ENCODE measurements at regions not wholly inside any gene's neighbourhood (a gene's known extent, or its start where the extent isn't known, plus 50 kb on each side); places are given as distances from the start of the nearest gene placed in this dataset.

DNA sequence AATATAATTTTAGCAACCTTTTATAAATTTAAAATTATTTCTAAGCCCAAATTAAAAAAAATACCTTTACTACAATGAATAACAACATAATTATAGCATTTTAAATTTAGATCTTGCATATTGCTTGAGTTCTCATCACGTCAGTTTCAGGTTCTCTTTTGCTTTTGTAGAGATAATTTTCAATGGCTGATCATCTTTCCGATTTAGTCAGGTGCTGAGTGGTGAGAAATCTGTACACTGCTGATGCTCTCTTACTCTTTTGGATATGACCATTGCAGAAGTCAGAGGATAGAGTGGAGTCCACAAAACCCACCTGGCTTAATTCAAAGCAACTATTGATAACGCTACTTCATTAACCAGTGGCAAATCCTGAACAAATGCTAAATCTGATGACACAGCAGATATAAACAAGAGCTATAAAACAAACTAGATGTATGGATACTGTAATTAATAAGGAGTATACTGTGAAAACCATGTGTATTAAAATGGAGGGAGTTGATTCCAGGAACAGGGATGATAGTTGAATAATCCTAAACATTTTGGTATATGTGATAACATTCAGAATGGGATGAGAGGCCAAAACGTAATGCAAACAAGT lies 394.8 kb downstream of the CSNK1G3 start:
- DNase-seq, result no peak

DNA sequence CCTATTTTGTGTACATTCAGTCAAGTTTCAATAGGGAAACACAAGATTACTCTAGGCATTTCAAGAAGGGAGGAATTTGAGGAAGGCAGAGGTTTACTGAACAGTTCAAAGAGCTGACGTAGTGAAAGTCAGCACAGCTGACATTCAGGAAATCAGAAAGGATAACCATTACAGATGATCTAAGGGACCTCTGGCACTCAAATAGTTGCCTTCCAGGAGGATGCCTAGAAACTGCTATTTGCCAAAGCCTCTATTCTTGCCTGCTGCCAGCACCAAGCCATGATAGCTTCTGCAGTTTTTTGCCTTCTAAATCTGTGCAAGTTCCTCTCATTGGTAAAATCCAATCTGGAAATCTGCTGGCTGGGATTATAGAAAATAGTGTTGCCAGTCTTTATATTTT lies 373.1 kb downstream of the CSNK1G3 start:
- no peak for DNase-seq

DNA sequence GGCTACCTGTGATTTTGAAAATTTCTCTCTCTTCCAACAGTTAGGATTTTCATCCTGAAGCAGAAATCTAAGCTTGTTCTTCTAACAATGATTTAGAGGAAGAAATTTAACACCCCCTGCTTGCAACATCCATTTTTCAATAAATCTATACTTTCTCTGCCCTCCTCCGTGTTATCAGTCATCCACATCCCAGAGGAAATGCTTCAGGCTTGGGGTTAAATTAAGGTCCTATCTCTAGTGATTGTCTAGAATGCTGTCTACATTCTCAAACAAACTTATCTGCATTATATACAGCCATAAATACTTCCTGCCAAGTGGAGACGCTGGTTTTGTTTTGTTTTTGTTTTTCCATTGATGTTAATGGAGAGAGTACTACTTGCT lies 371.0 kb downstream of the CSNK1G3 start:
- no peak for DNase-seq

DNA sequence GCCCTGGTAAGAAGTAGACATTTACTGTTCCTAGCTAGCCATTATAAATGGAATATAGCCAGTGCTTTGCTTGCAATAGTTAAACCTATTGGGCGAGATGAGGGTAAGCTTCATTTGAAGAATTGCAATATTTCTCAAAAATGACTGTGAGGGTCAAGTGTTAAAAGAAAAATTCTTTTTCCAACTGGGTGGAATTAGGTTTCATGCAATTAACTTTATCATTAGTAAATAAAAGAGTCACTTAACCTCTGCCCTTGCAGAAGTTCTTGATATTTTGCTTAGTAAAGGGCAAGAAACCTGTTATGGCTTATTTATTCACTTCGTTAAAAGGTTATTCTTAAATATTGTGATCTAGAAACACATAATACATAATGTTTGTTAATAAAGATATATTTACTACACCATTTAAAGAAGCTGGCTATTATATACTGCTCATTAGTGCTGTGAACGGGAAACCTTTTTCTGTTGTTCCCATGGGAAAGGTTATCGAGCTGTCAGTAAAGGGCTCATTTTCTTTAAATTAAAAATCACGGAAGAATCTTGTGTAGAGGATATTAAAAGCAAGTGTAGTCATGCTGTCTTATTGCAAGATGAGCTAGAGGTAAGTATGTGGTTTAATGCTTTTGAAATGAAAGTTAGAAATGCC lies 370.5 kb downstream of the CSNK1G3 start:
- no peak for DNase-seq

- no peak for DNase-seq
Observed at GRCh38 chr5:123881759-123882244, 369.8 kb downstream of the CSNK1G3 start.

DNA sequence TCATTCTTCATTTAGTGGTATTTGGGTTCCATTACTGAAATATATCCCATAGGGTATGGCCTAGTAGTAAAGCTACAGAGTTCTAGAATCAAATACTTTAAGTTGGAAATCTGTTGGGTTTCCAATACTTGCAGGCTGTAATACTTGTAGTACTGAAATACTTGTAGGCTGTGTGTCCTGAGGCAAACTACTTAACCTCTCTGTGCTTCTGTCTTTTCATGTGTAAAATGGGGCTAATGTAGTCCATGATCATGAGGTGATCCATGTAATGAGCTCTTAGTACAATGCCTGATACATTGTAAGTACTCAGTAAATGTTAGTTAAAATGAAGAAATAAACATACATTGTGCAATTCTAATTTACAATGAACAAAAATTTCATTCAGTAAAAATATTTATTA lies 368.9 kb downstream of the CSNK1G3 start:
- DNase-seq, result no peak

DNA sequence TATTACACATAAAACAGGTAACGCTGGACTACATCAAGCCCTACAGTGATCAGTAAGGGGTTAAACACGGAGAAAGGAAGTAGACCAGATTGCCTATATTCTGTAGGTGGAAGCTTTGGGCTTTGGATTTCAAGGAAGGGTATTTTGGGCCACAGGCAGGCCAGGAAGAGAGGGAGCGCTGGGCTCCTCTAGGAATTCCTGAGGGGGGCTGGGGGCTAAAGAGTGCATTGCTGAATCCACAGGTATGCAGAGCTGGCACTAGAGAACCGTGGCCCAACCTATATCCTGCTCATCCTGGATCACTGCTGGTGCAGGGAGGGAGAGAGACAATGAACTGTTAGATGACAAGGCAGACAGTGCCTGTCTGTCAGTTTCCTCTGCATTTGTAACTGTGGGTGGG lies 367.1 kb downstream of the CSNK1G3 start:
- no peak for DNase-seq

GRCh38 chr5:123876276-123876790 lies 364.4 kb downstream of the CSNK1G3 start:
- DNase-seq, result no peak

DNA sequence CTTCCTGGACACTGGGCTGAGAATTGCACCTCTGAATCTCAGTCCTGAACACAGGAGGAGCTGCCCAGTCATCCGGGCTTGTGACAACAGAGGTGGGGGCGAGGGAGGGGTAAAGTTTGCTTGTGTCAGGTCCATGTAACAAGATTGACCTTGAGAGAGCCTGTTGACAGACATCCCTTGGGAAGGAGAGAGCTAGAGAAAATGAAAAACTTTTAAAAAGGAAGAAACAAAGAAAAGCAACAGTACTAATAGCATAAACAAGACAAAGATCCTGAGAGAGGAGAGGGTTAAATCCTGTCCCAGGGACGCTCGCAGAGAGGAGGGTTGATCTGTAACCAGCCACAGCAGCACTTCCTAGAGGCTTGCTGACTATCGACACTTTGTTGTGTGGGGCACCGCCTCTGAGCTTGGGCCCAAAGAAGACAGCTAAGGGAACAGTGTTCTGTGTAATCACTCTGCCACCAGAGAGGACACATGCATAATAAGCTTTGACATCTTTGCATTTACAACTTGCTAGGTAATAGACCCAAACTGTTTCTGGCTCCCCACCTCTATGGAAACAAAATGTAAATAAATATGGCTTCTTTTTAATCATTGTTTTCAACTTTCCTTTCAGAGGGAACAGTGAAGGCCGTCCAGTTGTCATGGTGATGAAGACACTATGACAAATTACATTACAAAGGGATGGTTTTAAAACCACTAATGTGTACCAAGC lies 363.7 kb downstream of the CSNK1G3 start:
- DNase-seq, result no peak

DNA sequence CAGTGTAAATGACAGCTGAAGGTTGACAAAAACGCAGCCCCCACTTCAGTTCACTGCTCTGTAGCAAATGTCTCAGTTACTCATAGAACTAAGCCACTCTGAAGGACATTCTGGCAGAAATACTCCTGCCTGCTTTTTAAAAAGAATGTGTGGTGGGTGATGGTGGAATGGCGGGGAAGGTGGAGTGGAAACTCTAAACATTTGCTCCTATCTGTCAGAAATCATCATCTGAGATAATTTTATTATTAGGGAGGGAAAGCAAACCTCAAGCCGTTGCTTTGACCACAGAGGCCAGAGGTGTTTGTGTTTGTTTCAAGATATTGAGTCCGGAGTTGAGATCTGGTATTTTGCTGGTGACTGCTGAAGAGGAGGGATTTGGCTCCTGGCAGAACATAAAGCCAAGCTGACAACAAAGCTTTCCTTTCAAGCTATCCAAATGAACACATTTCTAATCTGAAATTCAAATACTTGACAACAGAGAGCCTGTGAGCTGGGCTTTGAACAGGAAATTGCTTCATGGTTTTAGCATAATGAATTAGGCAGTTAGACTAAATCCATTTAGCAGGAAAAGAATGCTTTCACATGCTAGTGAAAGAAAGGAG lies 362.7 kb downstream of the CSNK1G3 start:
- no peak for DNase-seq

- DNase-seq, result no peak
Observed at GRCh38 chr5:123873846-123874245, 361.9 kb downstream of the CSNK1G3 start.

- no peak for DNase-seq
Observed at GRCh38 chr5:123871373-123871772, 359.4 kb downstream of the CSNK1G3 start.

DNA sequence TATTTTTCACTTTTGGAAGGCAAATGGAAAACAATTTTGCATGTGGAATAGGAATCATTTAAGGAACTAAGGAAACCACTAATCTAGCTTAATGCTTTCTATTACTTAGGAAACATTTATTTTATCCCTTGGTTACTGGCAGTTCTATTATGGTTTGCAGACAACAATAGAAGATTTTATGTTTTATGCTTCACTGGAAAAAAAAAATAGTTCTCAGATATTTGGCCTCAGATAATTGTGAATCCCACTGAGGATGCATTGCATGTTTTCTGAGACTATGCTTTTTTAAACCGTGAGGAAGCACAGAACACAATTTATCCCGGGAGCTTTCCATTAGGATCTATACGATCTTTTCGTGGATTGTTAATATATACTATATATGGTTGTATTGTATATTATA lies 356.9 kb downstream of the CSNK1G3 start:
- no peak for DNase-seq

- no peak for DNase-seq
Observed at GRCh38 chr5:123868267-123868666, 356.3 kb downstream of the CSNK1G3 start.

- no peak for DNase-seq
Observed at GRCh38 chr5:123865641-123866040, 353.7 kb downstream of the CSNK1G3 start.

DNA sequence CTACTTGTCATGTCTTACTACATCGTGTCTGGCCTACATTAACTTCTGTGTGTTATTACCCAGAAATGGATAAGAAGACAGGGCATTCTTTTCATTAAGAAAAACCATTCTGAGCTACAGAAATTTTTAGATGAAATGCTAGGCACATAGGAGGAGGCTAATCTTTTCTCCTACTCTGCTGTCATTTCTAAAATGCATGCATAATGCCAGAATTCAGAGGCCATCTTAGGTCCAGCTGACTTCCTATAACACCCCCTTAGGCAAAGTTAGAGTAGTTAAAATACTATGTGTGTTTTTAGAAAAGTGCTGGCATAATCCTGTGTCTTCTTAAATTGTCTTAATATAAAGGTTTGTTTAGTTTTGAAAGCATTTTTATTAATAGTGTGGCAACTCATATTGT lies 352.6 kb downstream of the CSNK1G3 start:
- DNase-seq, result no peak

- DNase-seq, result no peak
Observed at GRCh38 chr5:123858938-123859337, 347.0 kb downstream of the CSNK1G3 start.

- no peak for DNase-seq
Observed at GRCh38 chr5:123856766-123857165, 344.8 kb downstream of the CSNK1G3 start.

GRCh38 chr5:123855609-123856008 lies 343.6 kb downstream of the CSNK1G3 start:
- no peak for DNase-seq

GRCh38 chr5:123845356-123846100 lies 333.6 kb downstream of the CSNK1G3 start:
- no peak for DNase-seq

- no peak for DNase-seq
Observed at GRCh38 chr5:123844873-123845272, 332.9 kb downstream of the CSNK1G3 start.

DNA sequence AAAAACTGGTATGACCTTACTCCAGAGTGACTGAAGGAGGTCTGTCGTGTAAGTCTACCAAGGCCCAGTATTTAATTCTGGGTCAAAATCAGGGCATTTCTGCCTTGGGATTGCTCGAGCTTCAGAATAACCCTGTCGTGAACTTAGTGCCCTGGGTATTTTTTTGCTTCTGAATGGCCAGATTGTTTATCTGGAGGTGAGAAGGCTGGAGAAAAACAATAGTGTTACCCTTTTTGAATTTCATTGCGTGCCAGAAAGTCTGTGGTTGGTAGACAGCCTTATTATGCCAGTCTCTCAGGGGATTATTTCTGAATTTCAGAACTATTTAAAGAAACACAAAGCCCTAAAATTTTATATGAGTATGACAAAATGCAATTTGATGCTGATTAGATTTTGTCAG lies 323.4 kb downstream of the CSNK1G3 start:
- DNase-seq, result no peak

GRCh38 chr5:123830575-123830974 lies 318.6 kb downstream of the CSNK1G3 start:
- DNase-seq, result no peak

Data from right forelimb (tissue), 1 donor.